ENCODE measurements at regions not wholly inside any gene's neighbourhood (a gene's known extent, or its start where the extent isn't known, plus 50 kb on each side); places are given as distances from the start of the nearest gene placed in this dataset.

DNA sequence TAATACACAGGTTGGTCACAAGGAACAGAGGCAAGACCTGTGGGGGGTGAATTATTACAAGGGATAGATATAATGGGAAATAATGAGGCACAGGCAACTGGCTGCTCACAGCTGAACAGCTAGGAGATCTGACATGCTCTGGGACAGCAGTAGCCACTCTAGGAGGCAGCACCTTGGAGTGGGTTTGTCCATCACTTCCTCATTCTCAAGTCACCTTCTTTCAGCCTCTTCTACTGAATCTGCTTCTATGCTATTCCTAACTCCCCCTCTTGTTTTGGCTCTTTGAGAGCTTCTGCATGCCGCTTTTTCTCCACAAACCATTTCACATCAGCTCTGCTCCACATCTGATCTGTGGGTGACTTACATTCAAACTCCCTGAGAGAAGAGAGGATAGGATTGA, 345.5 kb upstream of the MAP3K7 start:
- TF ChIP-seq POLR2A (IDR thresholded peaks at IDR 0.05) (no peak), CTCF (IDR thresholded peaks at IDR 0.05) (no peak)
